ENCODE measurements at regions not wholly inside any gene's neighbourhood (a gene's known extent, or its start where the extent isn't known, plus 50 kb on each side); places are given as distances from the start of the nearest gene placed in this dataset.

DNA sequence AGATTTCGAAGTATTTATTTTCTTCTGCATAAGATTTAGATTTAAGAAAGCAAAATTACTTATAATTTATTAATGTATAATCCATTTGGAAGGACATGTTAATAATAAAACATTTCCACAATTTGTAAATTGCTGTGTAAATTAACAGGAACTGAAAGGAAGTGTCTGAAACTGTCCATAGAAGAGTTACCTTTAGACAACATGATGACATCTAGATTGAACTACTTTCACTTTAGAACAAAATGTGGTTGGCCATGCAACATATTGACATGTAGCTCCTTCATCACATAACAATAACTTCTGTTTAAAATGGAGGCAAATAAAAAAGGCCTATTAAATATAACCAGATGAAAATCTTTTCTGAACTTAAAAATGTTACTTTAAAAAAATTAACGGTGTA, 1849.5 kb upstream of the ACO1 start:
- TF ChIP-seq FOS (IDR thresholded peaks at IDR 0.05; ENCODE audit: borderline replicate concordance, insufficient read depth, low read length) (no peak), POLR2A (IDR thresholded peaks at IDR 0.05; ENCODE audit: low read depth, low read length) (no peak), POLR2AphosphoS5 (IDR thresholded peaks at IDR 0.05; ENCODE audit: insufficient read depth, low read depth, low read length) (no peak), JUN (IDR thresholded peaks at IDR 0.05; ENCODE audit: borderline replicate concordance, insufficient read depth, insufficient read length, low read depth) (no peak), EZH2 (IDR thresholded peaks at IDR 0.05; ENCODE audit: borderline replicate concordance, low read depth, low read length, severe bottlenecking) (no peak), GATA2 (IDR thresholded peaks at IDR 0.05; ENCODE audit: insufficient read depth, insufficient read length, low read depth, low read length) (no peak), MYC (IDR thresholded peaks at IDR 0.05; ENCODE audit: low read depth, low read length) (no peak)
- TF ChIP-seq, protein P1, sequence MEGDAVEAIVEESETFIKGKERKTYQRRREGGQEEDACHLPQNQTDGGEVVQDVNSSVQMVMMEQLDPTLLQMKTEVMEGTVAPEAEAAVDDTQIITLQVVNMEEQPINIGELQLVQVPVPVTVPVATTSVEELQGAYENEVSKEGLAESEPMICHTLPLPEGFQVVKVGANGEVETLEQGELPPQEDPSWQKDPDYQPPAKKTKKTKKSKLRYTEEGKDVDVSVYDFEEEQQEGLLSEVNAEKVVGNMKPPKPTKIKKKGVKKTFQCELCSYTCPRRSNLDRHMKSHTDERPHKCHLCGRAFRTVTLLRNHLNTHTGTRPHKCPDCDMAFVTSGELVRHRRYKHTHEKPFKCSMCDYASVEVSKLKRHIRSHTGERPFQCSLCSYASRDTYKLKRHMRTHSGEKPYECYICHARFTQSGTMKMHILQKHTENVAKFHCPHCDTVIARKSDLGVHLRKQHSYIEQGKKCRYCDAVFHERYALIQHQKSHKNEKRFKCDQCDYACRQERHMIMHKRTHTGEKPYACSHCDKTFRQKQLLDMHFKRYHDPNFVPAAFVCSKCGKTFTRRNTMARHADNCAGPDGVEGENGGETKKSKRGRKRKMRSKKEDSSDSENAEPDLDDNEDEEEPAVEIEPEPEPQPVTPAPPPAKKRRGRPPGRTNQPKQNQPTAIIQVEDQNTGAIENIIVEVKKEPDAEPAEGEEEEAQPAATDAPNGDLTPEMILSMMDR (IDR thresholded peaks at IDR 0.05; ENCODE audit: extremely low read depth in 1 of 2, insufficient read depth in 1 of 2, low read depth in 1 of 2, low read length in 2 of 2): no peak
- TF ChIP-seq, protein P2, sequence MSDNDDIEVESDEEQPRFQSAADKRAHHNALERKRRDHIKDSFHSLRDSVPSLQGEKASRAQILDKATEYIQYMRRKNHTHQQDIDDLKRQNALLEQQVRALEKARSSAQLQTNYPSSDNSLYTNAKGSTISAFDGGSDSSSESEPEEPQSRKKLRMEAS (IDR thresholded peaks at IDR 0.05; ENCODE audit: insufficient read depth, insufficient read length): no peak
